Epidermal melanocyte (primary cell): ENCODE measurements at regions not wholly inside any gene's neighbourhood (a gene's known extent, or its start where the extent isn't known, plus 50 kb on each side); places are given as distances from the start of the nearest gene placed in this dataset.
"Not testable (repeated sequence)": the region's sequence is repeated elsewhere in the genome, so short reads cannot be mapped to it uniquely, and the experiment has no call there.

Experiments
- DNase-seq: peaks from one replicate; pipeline ENCODE4 v3.0.0; 2011; ENCODE audit warnings: low spot score; ENCODE audit not compliant: insufficient read length

GRCh38 chr21:19228226-19228625 lies 824.6 kb upstream of the TMPRSS15 start:
- DNase-seq: no peak

GRCh38 chr21:19233841-19234240 lies 830.3 kb upstream of the TMPRSS15 start:
- DNase-seq: not testable (repeated sequence)

GRCh38 chr21:19236209-19236608 lies 832.6 kb upstream of the TMPRSS15 start:
- DNase-seq: no peak

- no peak for DNase-seq
Observed at GRCh38 chr21:19237608-19238007, 834.0 kb upstream of the TMPRSS15 start.

- DNase-seq: no peak
Observed at GRCh38 chr21:19239696-19240095, 836.1 kb upstream of the TMPRSS15 start.

GRCh38 chr21:19244502-19245187 lies 841.1 kb upstream of the TMPRSS15 start:
- DNase-seq: no peak

- DNase-seq: no peak
Observed at GRCh38 chr21:19245188-19245580, 841.6 kb upstream of the TMPRSS15 start.

GRCh38 chr21:19246018-19246417 lies 842.4 kb upstream of the TMPRSS15 start:
- DNase-seq: no peak

GRCh38 chr21:19256934-19257660 lies 853.5 kb upstream of the TMPRSS15 start:
- DNase-seq: no peak

GRCh38 chr21:19261731-19262376 lies 858.3 kb upstream of the TMPRSS15 start:
- no peak for DNase-seq

- no peak for DNase-seq
Observed at GRCh38 chr21:19266636-19267035, 863.1 kb upstream of the TMPRSS15 start.

- DNase-seq: no peak
Observed at GRCh38 chr21:19268686-19269085, 865.1 kb upstream of the TMPRSS15 start.

- DNase-seq: no peak
Observed at GRCh38 chr21:19275065-19275464, 871.5 kb upstream of the TMPRSS15 start.

GRCh38 chr21:19276665-19277064 lies 873.1 kb upstream of the TMPRSS15 start:
- no peak for DNase-seq

- DNase-seq: no peak
Observed at GRCh38 chr21:19286876-19287275, 883.3 kb upstream of the TMPRSS15 start.

- DNase-seq: no peak
Observed at GRCh38 chr21:19290328-19290727, 886.7 kb upstream of the TMPRSS15 start.

- DNase-seq: no peak
Observed at GRCh38 chr21:19320291-19320690, 916.7 kb upstream of the TMPRSS15 start.

- no peak for DNase-seq
Observed at GRCh38 chr21:19321688-19322087, 918.1 kb upstream of the TMPRSS15 start.

- DNase-seq: no peak
Observed at GRCh38 chr21:19322360-19322759, 918.8 kb upstream of the TMPRSS15 start.

GRCh38 chr21:19326531-19327319 lies 923.1 kb upstream of the TMPRSS15 start:
- no peak for DNase-seq

GRCh38 chr21:19328954-19329353 lies 925.4 kb upstream of the TMPRSS15 start:
- DNase-seq: no peak

- DNase-seq: no peak
Observed at GRCh38 chr21:19340303-19340702, 936.7 kb upstream of the TMPRSS15 start.
